NCI-H748 (cell line): ENCODE measurements at regions not wholly inside any gene's neighbourhood (a gene's known extent, or its start where the extent isn't known, plus 50 kb on each side); places are given as distances from the start of the nearest gene placed in this dataset.
"Not testable (repeated sequence)": the region's sequence is repeated elsewhere in the genome, so short reads cannot be mapped to it uniquely, and the experiment has no call there.

Experiments
- DNase-seq: peaks from one replicate; lab custom pipeline; 2025; ENCODE audit not compliant: unreplicated experiment; lab: John Stamatoyannopoulos, UW

- no peak for DNase-seq
Measured at GRCh38 chr17:37859451-37859850, 64.8 kb upstream of the TBC1D3K start.

DNA sequence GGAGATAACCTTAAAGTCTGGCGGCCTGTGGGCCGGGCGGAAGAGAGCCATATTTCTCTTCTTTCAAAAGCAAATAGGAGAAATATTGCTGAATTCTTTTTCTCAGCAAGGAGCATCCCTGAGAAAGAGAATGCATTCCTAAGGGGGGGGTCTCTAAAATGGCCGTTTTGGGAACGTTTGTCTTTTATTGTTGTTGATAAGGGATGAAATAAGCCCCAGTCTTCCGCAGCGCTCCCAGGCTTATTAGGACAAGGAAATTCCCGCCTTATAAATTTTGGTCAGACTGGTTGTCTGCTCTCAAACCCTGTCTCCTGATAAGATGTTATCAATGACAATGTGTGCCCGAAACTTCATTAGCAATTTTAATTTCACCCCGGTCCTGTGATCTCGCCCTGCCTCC lies 65.8 kb upstream of the TBC1D3K start:
- not testable (repeated sequence) for DNase-seq

DNA sequence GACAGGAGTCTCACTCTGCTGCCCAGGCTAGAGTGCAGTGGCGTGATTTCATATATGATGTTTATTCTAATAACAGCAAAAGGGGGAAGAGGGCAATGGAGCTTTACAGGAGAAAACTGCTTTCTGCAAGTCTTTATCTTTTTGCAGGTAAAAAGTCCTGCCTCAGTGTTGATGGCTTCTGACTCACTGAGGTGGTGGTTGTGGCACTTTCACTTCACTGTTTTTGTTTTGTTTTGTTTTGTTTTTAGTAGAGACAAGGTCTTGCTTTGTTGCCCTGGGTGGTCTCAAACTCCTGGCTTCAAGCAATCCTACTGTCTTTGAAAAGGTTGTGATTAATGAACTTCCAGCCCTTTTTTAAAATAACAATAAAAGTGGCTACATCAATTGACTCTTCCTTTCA lies 68.0 kb upstream of the TBC1D3K start:
- no peak for DNase-seq

DNA sequence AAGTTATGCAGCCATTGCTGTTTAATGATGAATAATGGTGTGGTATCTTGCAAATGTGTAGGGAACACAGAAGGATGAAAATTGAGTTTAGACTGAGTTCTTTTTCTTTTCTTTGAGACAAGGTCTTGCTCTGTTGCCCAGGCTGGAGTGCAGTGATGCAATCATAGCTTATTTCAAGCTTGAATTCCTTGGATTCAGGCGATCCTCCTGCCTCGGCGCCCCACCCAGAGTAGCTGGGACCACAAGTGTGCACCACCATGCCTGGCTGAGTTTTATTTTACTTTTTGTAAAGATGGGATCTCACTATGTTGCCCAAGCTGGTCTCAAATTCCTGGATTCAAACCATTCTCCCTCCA lies 74.6 kb upstream of the TBC1D3K start:
- no peak for DNase-seq

- peak; percentile 38 for DNase-seq
Measured at GRCh38 chr17:37848690-37849616, 75.3 kb upstream of the TBC1D3K start.

DNA sequence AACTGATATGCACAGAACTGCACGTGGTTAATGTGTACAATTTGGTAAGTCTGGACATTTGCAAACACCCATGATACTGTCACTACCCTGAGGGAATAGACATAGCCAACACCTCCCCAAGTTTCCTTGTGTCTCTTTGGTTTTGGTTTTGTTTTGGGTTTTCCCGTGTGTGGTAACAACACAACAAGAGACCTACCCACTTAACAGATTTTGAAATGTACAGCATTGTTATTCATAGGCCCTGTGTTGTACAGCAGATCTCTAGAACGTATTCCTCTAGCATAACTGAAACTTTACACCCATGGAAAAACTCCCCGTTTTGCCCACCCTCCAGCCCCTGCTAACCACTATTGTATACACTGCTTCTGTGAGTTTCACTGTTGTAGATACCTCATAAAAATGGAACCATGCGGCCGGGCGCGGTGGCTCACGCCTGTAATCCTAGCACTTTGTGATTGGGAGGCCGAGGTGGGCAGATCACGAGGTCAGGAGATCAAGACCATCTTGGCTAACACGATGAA lies 76.3 kb upstream of the TBC1D3K start:
- DNase-seq, result no peak

DNA sequence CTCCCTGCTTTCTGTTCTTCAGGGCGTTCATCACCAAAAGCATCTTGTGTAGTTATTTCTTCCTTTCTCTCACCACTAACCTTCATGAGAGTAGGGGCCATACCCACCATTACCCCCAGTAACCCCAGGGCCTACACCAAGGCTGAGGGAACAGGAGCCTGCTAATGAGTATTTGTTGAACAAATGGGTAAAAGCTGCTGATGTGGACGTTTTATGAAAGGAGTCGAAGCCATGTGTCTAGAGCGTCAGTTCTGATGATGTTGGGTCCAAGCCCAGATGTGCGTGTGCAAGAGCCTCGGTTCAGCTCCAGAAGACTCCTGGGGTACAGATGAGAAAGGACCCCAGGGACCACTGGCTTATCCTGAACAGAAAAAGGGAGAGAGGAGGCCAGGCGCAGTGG lies 77.1 kb upstream of the TBC1D3K start:
- DNase-seq, result no peak

- DNase-seq, result no peak
Measured at GRCh38 chr17:37844977-37845293, 79.3 kb upstream of the TBC1D3K start.

DNA sequence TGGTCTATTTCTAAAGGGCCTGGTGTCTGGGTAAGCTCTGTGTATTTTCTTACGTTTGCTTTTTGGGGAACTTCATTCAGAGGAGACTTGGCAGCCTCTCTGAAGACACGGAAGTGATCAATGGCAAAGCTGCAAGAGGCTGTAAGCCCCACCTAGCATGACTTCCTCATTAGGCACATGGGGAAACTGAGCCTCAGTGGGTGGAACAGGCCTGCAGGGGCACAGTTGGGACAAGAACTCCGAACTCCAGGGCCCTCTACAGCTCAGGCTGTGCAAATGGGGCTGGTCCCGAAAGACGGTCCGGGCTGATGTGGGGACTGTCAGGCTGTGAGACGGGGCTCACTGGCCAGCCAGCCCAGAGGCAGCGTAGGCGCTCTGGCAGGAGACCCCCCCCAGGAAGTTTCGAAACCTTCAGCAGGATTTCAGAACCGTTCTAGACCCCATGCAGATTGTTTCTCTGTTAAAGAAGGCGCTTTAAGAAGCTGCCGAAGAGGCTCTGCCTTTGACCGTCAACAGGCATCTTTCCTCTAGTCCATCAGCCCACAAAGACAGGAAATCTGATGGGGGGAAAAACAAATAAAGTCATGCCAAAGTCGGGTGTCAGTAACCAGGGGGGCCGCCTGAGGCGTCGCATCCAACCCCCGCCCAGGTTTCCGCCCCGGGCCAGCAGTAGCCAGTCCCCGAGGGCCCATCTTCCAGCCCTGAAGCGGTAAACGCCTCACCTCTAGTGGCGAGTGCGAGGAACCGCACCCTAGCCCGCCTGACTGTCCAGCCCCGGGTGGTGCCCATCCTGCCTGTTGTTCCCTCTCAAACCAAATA lies 79.8 kb upstream of the TBC1D3K start:
- peak; percentile 55 for DNase-seq

- DNase-seq, result no peak
Measured at GRCh38 chr17:37842401-37842800, 81.8 kb upstream of the TBC1D3K start.

DNA sequence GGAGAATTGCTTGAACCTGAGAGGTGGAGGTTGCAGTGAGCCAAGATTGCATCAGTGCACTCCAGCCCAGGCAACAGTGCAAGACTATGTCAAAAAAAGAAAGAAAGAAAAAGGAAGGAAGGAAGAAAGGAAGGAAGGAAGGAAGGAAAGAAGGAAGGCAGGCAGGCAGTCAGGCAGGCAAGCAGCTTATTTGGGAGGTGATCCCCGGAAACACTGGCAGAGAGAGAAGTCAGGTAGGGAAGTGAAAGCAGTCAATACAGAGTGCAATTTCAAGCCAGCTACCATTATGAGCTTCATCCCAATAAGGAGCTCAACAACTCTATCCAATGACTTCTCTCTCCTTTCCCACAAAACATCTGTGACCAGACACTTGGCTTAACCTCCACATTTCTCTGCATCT lies 83.0 kb upstream of the TBC1D3K start:
- no peak for DNase-seq

DNA sequence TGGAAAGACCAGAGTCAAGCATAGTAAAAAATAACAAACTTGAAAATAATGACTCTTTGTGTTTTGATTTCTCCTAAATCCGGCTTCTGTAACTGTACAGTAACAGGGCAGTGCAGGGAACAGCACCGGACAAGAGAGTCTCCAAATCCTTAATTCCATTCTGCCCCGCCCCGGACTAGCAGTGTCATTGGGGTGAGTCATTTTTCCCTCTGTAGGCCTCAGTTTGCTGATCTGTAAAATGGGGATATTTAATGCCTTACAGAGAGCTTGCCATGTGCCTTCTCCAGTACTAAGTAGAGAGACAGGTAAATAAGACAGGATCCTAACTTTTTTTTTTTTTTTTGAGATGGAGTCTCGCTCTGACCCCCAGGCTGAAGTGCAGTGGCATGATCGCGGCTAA lies 83.6 kb upstream of the TBC1D3K start:
- DNase-seq, result no peak

- no peak for DNase-seq
Measured at GRCh38 chr17:37839196-37839978, 84.8 kb upstream of the TBC1D3K start.

DNA sequence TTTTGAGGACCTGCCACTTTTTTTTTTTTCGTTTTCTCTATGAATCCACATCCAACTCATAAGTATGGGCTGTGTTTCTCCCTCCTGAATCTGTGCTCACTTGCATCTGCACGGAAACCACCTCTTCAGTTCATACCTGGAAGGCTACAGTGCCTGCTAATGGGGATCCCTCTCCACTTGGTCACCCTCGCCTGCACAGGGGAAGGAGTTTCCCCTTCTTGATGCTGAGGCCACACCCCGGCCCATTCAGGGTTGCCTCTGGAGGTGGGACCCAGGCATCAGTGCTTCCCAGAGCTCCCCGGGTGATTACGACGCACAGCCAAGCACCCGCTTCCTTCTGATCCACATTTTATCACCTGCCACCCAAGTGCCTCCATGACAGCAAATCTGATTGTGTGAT lies 85.9 kb upstream of the TBC1D3K start:
- no peak for DNase-seq

GRCh38 chr17:37836593-37836992 lies 87.6 kb upstream of the TBC1D3K start:
- no peak for DNase-seq

GRCh38 chr17:37834168-37834567 lies 89.3 kb upstream of the HNF1B start:
- DNase-seq, result no peak

DNA sequence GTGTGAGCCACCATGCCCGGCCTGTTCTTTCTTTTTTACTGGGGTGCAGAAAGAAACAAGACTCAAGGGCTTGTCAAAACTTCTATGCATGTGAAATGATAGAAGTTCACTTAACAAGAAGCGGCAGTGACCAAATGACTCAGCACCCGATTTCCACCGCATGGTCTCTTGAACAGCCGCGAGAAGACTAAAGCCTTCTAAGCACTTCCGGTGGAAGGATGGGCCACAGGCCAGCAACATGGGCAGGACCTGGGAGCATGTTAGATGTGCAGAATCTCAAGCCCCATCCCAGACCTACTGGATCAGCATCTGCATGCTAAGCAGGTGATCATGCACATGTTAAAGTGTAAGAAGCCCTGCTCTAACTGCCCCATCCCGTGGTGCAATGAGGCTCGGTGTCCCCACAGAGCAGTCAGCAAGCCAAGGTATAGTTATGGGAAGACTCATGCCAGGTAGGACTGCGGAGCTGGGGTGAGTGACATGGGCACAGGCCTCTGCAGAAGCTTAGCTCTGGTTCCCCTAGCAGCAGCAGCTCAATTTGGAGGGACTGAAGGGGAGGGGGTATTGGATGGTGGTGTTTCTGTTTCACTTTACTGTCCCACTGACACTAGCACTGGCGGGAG lies 88.5 kb upstream of the HNF1B start:
- no peak for DNase-seq

GRCh38 chr17:37831986-37832385 lies 87.1 kb upstream of the HNF1B start:
- no peak for DNase-seq

DNA sequence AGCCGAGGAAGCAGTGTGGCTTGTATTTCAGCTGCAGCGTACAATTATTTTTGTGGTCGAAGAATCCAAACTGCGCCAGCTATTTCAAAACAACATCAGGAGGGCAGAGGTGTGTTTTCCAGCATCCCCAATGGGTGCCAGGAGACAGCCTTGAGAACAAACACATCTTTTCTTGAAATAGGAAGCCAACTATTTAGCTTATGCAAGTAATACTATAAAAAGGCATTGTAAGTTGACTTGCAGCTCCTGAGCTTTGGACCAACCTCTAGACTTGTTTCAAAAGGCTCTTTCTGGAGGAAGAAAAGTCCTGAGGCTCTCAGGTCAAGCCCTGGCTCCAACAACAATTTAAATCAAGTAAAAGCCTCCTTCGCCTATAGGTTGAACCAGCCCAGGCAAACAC lies 86.6 kb upstream of the HNF1B start:
- DNase-seq, result no peak

GRCh38 chr17:37830151-37830993 lies 85.5 kb upstream of the HNF1B start:
- DNase-seq, result no peak
